ENCODE measurements at regions not wholly inside any gene's neighbourhood (a gene's known extent, or its start where the extent isn't known, plus 50 kb on each side); places are given as distances from the start of the nearest gene placed in this dataset.
"Not testable (repeated sequence)": the region's sequence is repeated elsewhere in the genome, so short reads cannot be mapped to it uniquely, and the experiment has no call there.

GRCh38 chr2:144999071-144999875, 479.4 kb upstream of the ZEB2 start:
- DNase-seq = no peak

GRCh38 chr2:144998435-144998834, 478.5 kb upstream of the ZEB2 start:
- no peak for DNase-seq

GRCh38 chr2:144996225-144996795, 476.4 kb upstream of the ZEB2 start:
- no peak for DNase-seq

GRCh38 chr2:144995482-144995881, 475.6 kb upstream of the ZEB2 start:
- no peak for DNase-seq

GRCh38 chr2:144990661-144991060, 470.7 kb upstream of the ZEB2 start:
- DNase-seq = no peak

- no peak for DNase-seq
Measured at GRCh38 chr2:144989579-144990270, 469.8 kb upstream of the ZEB2 start.

GRCh38 chr2:144988591-144988990, 468.7 kb upstream of the ZEB2 start:
- no peak for DNase-seq

- no peak for DNase-seq
Measured at GRCh38 chr2:144986691-144987090, 466.8 kb upstream of the ZEB2 start.

GRCh38 chr2:144984038-144984437, 464.1 kb upstream of the ZEB2 start:
- DNase-seq = no peak

GRCh38 chr2:144983107-144983506, 463.2 kb upstream of the ZEB2 start:
- no peak for DNase-seq

GRCh38 chr2:144982481-144982880, 462.6 kb upstream of the ZEB2 start:
- DNase-seq = no peak

- no peak for DNase-seq
Measured at GRCh38 chr2:144975881-144976280, 456.0 kb upstream of the ZEB2 start.

GRCh38 chr2:144972676-144973075, 452.8 kb upstream of the ZEB2 start:
- DNase-seq = no peak

GRCh38 chr2:144971786-144972335, 451.9 kb upstream of the ZEB2 start:
- DNase-seq = no peak

- DNase-seq = not testable (repeated sequence)
Measured at GRCh38 chr2:144970410-144970809, 450.5 kb upstream of the ZEB2 start.

- not testable (repeated sequence) for DNase-seq
Measured at GRCh38 chr2:144969564-144969963, 449.6 kb upstream of the ZEB2 start.

GRCh38 chr2:144967961-144968360, 448.0 kb upstream of the ZEB2 start:
- DNase-seq = no peak

- no peak for DNase-seq
Measured at GRCh38 chr2:144965172-144965571, 445.3 kb upstream of the ZEB2 start.

GRCh38 chr2:144963031-144963430, 443.1 kb upstream of the ZEB2 start:
- no peak for DNase-seq

- DNase-seq = no peak
Measured at GRCh38 chr2:144959416-144959815, 439.5 kb upstream of the ZEB2 start.

GRCh38 chr2:144950899-144951560, 431.1 kb upstream of the ZEB2 start:
- DNase-seq = no peak

GRCh38 chr2:144948205-144948855, 428.4 kb upstream of the ZEB2 start:
- DNase-seq = no peak

- no peak for DNase-seq
Measured at GRCh38 chr2:144947709-144948037, 427.8 kb upstream of the ZEB2 start.

All from NCI-H187 treated with DMSO at 0.1 percent for 48 hours (cell line).